ENCODE measurements at regions not wholly inside any gene's neighbourhood (a gene's known extent, or its start where the extent isn't known, plus 50 kb on each side); places are given as distances from the start of the nearest gene placed in this dataset.
A peak's percentile ranks its signal among the peaks of the same experiment; 100 is the strongest.

DNA sequence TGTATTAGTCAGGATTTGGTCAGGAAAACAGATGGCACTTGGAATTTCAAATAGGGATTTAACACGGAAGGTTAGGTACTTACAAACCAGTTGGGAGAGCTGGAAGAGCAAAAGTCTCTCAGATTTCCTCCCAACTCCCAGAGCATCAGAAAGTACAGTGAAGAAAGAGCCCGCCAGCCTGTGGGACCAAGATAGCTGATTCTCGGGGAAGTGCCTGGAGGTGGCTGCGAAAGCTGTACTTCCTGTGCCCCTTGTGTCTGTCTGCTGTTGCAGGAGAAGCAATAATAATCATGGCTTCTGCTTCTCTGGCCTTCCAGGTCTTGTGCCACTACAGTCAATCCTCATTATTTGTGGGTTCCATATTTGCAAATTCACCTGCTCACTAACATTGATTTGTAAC, 221.0 kb upstream of the BCOR start:
- H3K4me3 ChIP-seq: no peak overlapping the region
- DNase-seq (no peak), ATAC-seq (no peak)
- H3K4me1 ChIP-seq (ENCODE audit: low read depth): no peaks in the 10 kb centered on the region
- intact Hi-C loops (cut with DNase I, micrococcal nuclease): no loop called here
- H3K9me3 ChIP-seq: no peaks in the 10 kb centered on the region
- TF ChIP-seq, protein P1, sequence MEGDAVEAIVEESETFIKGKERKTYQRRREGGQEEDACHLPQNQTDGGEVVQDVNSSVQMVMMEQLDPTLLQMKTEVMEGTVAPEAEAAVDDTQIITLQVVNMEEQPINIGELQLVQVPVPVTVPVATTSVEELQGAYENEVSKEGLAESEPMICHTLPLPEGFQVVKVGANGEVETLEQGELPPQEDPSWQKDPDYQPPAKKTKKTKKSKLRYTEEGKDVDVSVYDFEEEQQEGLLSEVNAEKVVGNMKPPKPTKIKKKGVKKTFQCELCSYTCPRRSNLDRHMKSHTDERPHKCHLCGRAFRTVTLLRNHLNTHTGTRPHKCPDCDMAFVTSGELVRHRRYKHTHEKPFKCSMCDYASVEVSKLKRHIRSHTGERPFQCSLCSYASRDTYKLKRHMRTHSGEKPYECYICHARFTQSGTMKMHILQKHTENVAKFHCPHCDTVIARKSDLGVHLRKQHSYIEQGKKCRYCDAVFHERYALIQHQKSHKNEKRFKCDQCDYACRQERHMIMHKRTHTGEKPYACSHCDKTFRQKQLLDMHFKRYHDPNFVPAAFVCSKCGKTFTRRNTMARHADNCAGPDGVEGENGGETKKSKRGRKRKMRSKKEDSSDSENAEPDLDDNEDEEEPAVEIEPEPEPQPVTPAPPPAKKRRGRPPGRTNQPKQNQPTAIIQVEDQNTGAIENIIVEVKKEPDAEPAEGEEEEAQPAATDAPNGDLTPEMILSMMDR (IDR thresholded peaks at IDR 0.05): no peak
- H3K36me3 ChIP-seq (ENCODE audit: low read depth): no peaks in the 10 kb centered on the region

DNA sequence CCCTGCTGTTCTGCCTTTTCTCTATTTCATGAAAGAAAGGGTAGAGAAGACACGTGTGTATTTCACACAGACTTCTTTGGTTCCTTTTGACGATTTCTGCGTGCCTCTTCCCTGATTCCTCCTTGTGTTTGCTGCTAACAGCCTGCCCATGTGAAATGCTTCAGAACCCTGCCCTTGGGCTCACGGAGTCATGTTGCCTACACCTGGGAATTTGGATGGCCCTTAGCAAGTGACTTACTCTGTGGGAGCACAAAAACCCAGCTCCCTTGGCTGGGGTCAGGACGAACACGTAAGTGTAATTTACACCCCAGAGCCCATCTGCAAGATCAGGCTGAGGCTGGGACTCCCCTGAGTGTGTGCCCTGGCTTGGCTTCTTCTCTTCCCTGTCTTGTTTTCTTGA, 220.3 kb upstream of the BCOR start:
- TF ChIP-seq, protein P1 (IDR thresholded peaks at IDR 0.05): no peak
- intact Hi-C loops (cut with DNase I, micrococcal nuclease): no loop called here
- no peaks in the 10 kb centered on the region for H3K36me3 ChIP-seq (ENCODE audit: low read depth)
- no peaks in the 10 kb centered on the region for H3K9me3 ChIP-seq
- no peak overlapping the region for H3K4me3 ChIP-seq
- ATAC-seq (no peak), DNase-seq (no peak)
- H3K4me1 ChIP-seq (ENCODE audit: low read depth): no peaks in the 10 kb centered on the region

DNA sequence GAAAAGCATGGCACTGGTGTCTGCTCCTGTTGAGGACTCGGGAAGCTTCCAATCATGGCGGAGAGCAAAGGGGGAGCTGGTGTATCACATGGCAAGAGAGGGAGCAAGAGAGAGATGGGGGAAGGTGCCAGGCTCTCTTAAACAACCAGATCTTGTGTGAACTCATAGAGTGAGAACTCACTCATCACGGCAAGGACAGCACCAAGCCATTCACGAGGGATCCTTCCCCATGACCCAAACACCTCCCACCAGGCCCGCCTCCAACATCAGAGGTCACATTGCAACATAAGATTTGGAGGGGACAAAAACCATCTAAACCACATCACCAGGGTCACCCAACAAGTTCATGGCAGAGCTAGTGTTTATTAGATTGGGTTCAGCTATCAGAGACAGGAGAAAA, 218.7 kb upstream of the BCOR start:
- Histone ChIP-seq H3K4me3 (no peak overlapping the region), H3K36me3 (ENCODE audit: low read depth) (no peaks in the 10 kb centered on the region), H3K4me1 (ENCODE audit: low read depth) (no peaks in the 10 kb centered on the region), H3K9me3 (no peaks in the 10 kb centered on the region)
- TF ChIP-seq, protein P1 (IDR thresholded peaks at IDR 0.05): no peak
- ATAC-seq: no peak
- DNase-seq: no peak
- intact Hi-C loops (cut with DNase I, micrococcal nuclease): no loop called here

DNA sequence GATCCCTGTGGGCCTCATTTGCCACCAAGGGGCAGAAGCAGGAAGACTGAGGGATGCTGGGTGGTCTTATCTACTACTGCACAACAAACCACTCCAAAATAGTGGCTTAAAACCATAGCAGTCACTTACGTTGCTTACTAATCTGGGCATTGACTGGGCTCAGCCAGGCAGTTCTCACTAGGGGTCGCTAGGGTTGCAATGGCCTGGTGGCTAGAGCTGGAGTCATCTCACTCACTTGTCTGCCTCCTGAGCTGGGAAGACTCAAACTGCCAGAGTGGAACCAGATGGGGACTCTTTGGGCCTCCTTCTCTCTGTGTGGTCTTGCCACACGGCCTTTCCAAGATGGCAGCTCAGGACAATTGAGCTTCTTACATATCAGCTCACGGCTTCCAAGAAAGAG, 216.3 kb upstream of the BCOR start:
- no peak overlapping the region for H3K4me3 ChIP-seq
- intact Hi-C loops (cut with DNase I, micrococcal nuclease): no loop called here
- no peaks in the 10 kb centered on the region for H3K4me1 ChIP-seq (ENCODE audit: low read depth)
- DNase-seq (peak in 2 of 3 donors; percentile 25 to 44), ATAC-seq (peak; percentile 22)
- H3K9me3 ChIP-seq: no peaks in the 10 kb centered on the region
- no peaks in the 10 kb centered on the region for H3K36me3 ChIP-seq (ENCODE audit: low read depth)
- TF ChIP-seq, protein P1 (IDR thresholded peaks at IDR 0.05): no peak

DNA sequence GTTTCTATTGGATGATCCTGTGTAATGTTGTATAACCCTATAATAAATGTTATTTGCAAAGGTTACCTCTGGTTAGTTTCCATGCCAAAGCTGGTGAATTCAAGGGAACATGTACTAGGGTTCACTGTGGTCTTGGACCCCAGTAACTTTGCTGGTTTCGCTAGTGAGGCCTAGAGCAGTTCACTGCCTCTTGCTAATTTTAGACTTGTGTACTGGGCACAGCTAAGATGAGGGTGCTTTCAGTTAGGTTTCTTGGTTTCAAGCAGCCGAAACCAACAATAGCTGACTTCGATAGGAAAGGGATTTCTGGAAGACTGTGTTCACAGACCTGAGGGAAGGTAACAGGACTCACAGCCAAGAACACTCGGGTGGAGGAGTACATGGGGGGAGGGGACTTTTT, 215.5 kb upstream of the BCOR start:
- TF ChIP-seq, protein P1 (IDR thresholded peaks at IDR 0.05): no peak
- DNase-seq (no peak), ATAC-seq (no peak)
- Histone ChIP-seq H3K36me3 (ENCODE audit: low read depth) (no peaks in the 10 kb centered on the region), H3K4me1 (ENCODE audit: low read depth) (no peaks in the 10 kb centered on the region), H3K9me3 (no peaks in the 10 kb centered on the region), H3K4me3 (no peak overlapping the region)
- intact Hi-C loops (cut with DNase I, micrococcal nuclease): no loop called here

DNA sequence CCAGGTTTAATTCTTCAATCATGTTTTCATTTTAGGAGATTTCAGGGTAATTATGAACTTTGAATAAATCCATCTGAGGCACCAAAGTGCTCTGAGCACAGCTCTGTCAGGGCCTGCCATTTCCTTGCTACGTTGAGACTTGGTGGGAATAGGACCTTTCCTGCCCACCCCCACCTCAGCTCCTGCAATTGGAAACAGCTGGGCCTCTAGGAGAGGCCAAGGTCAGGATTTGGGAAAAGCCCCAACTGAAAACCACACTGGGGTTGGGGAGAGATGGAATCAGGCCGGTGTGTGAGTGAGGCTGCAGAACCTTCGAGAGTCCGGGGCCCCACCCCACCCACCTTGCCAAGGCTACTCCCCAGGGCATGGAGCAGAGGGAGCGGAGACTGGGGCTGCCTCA, 212.7 kb upstream of the BCOR start:
- DNase-seq: no peak
- intact Hi-C loops (cut with DNase I, micrococcal nuclease): no loop called here
- H3K9me3 ChIP-seq: no peaks in the 10 kb centered on the region
- H3K4me3 ChIP-seq: no peak overlapping the region
- H3K4me1 ChIP-seq (ENCODE audit: low read depth): no peaks in the 10 kb centered on the region
- no peak for ATAC-seq
- TF ChIP-seq, protein P1 (IDR thresholded peaks at IDR 0.05): no peak
- H3K36me3 ChIP-seq (ENCODE audit: low read depth): no peaks in the 10 kb centered on the region
